GM18858 (cell line): ENCODE measurements at regions not wholly inside any gene's neighbourhood (a gene's known extent, or its start where the extent isn't known, plus 50 kb on each side); places are given as distances from the start of the nearest gene placed in this dataset.
A peak's percentile ranks its signal among the peaks of the same experiment; 100 is the strongest.
"Not testable (repeated sequence)": the region's sequence is repeated elsewhere in the genome, so short reads cannot be mapped to it uniquely, and the experiment has no call there.

Experiments
- ATAC-seq: cut with Tn5 transposase; IDR thresholded peaks from one replicate; pipeline ENCODE4 v1.9.1; 2021; ENCODE audit not compliant: unreplicated experiment

- ATAC-seq: no peak
Observed at GRCh38 chr5:130385656-130386055, 481.4 kb downstream of the CHSY3 start.

- ATAC-seq: no peak
Observed at GRCh38 chr5:130365956-130366355, 461.7 kb downstream of the CHSY3 start.

GRCh38 chr5:130350131-130350530 lies 445.9 kb downstream of the CHSY3 start:
- ATAC-seq: no peak

- ATAC-seq: no peak
Observed at GRCh38 chr5:130337179-130337888, 433.1 kb downstream of the CHSY3 start.

- no peak for ATAC-seq
Observed at GRCh38 chr5:130335117-130335516, 430.9 kb downstream of the CHSY3 start.

GRCh38 chr5:130333089-130333488 lies 428.8 kb downstream of the CHSY3 start:
- ATAC-seq: no peak

- no peak for ATAC-seq
Observed at GRCh38 chr5:130331332-130331731, 427.1 kb downstream of the CHSY3 start.

- ATAC-seq: no peak
Observed at GRCh38 chr5:130324953-130325671, 420.8 kb downstream of the CHSY3 start.

GRCh38 chr5:130323804-130324454 lies 419.7 kb downstream of the CHSY3 start:
- peak; percentile 100 for ATAC-seq

GRCh38 chr5:130321931-130322330 lies 417.7 kb downstream of the CHSY3 start:
- no peak for ATAC-seq

- ATAC-seq: no peak
Observed at GRCh38 chr5:130316971-130317680, 412.9 kb downstream of the CHSY3 start.

- no peak for ATAC-seq
Observed at GRCh38 chr5:130295235-130295634, 391.0 kb downstream of the CHSY3 start.

GRCh38 chr5:130294798-130295197 lies 390.5 kb downstream of the CHSY3 start:
- not testable (repeated sequence) for ATAC-seq

- ATAC-seq: no peak
Observed at GRCh38 chr5:130290219-130290618, 386.0 kb downstream of the CHSY3 start.

- ATAC-seq: no peak
Observed at GRCh38 chr5:130289132-130290088, 385.1 kb downstream of the CHSY3 start.

GRCh38 chr5:130287438-130287837 lies 383.2 kb downstream of the CHSY3 start:
- ATAC-seq: no peak

- ATAC-seq: no peak
Observed at GRCh38 chr5:130286971-130287370, 382.7 kb downstream of the CHSY3 start.

- ATAC-seq: no peak
Observed at GRCh38 chr5:130282049-130282448, 377.8 kb downstream of the CHSY3 start.

- ATAC-seq: no peak
Observed at GRCh38 chr5:130280528-130281217, 376.4 kb downstream of the CHSY3 start.

- no peak for ATAC-seq
Observed at GRCh38 chr5:130279386-130279785, 375.1 kb downstream of the CHSY3 start.
